ENCODE measurements at regions not wholly inside any gene's neighbourhood (a gene's known extent, or its start where the extent isn't known, plus 50 kb on each side); places are given as distances from the start of the nearest gene placed in this dataset.

DNA sequence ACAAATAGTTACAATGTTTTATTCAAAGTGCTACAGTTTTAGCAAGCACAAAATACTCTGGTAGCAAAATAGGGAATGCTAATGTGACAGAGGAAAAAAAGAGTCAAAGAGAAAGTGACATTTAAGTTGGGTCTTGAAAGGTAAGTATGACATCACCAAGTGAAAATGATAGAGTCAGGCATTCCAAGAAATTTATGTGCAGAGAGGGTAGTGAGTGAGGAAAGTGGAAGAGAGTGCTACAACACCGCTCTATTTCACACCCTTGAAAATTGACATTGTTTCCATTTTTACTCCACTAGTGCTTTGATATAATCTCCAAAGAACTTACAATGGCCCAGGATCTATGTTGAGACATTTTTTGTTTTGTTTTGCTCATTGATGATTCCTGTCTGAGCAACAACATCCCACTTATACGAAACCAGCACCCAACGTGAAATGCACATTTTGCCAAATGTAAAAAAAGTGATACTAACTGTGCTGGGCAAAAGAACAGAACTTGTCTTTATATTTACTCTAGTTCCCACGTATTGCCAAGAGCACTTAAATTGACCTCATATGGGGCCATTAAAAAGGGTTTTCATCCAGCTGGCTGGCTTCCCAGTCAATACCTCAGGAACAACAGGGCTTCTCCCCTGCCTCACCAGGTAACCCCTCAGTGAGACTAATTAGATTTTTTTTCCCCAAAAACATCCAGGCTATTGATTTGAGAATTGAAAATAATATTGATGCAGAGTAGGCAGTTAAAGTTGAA, 206.3 kb upstream of the NR5A2 start:
- H3K36me3 ChIP-seq (ENCODE audit: insufficient read depth, low read length): no peaks in the 10 kb centered on the region
- no peak for ATAC-seq (ENCODE audit: insufficient read depth, low read depth)

DNA sequence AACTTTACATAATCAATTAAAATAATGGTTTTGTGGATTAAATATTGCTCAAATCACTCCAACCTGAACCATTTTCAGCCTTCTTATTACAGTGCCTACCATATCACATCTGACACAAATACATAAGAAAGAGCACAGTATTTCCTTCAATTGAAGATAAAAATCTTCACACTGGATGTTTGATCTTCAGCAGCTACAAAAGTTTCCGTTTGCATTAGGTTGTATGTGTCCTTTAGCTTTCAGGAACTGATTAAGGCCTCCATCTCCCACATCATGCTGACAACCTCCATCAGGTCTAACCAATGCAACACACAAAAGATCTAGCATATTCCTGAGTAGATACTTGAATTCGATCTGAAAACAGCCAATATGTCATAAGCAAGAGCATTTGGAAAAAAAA, 195.1 kb upstream of the NR5A2 start:
- Histone ChIP-seq H3K4me1 (ENCODE audit: insufficient read depth, low read length) (peaks cover 6% of the 10 kb centered on the region), H3K36me3 (ENCODE audit: insufficient read depth, low read length) (no peaks in the 10 kb centered on the region), H3K9ac (ENCODE audit: low read depth, low read length) (no peak overlapping the region), H3K27ac (ENCODE audit: low read length) (no peak overlapping the region), H4K20me1 (ENCODE audit: insufficient read depth, low read length) (no peaks in the 10 kb centered on the region), H3K4me2 (ENCODE audit: insufficient read depth, low read length) (no peak overlapping the region), H3K79me2 (ENCODE audit: insufficient read depth, low read length) (no peaks in the 10 kb centered on the region), H2AFZ (ENCODE audit: low read depth, low read length) (no peak overlapping the region), H3K27me3 (ENCODE audit: insufficient read depth, low read length, poor library complexity) (peaks cover 6% of the 10 kb centered on the region), H3K9me3 (ENCODE audit: insufficient read depth, low read length, severe bottlenecking) (no peaks in the 10 kb centered on the region), H3K4me3 (ENCODE audit: low read depth in 1 of 2, low read length in 2 of 2) (no peak overlapping the region)
- peak; percentile 44; the same call in 2 of the 3 replicates for ATAC-seq (ENCODE audit: insufficient read depth, low read depth)
- DNase-seq: no peak
- TF ChIP-seq EZH2 (IDR thresholded peaks at IDR 0.05; ENCODE audit: borderline replicate concordance, low read depth, low read length, severe bottlenecking): no peak
- TF ChIP-seq, protein P1, sequence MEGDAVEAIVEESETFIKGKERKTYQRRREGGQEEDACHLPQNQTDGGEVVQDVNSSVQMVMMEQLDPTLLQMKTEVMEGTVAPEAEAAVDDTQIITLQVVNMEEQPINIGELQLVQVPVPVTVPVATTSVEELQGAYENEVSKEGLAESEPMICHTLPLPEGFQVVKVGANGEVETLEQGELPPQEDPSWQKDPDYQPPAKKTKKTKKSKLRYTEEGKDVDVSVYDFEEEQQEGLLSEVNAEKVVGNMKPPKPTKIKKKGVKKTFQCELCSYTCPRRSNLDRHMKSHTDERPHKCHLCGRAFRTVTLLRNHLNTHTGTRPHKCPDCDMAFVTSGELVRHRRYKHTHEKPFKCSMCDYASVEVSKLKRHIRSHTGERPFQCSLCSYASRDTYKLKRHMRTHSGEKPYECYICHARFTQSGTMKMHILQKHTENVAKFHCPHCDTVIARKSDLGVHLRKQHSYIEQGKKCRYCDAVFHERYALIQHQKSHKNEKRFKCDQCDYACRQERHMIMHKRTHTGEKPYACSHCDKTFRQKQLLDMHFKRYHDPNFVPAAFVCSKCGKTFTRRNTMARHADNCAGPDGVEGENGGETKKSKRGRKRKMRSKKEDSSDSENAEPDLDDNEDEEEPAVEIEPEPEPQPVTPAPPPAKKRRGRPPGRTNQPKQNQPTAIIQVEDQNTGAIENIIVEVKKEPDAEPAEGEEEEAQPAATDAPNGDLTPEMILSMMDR (IDR thresholded peaks at IDR 0.05; ENCODE audit: borderline replicate concordance, extremely low read depth, low read length, poor library complexity, severe bottlenecking): no peak

More for the DNA sequence above, 206.3 kb upstream of the NR5A2 start:
- TF ChIP-seq, protein P1 (IDR thresholded peaks at IDR 0.05; ENCODE audit: borderline replicate concordance, extremely low read depth, low read length, poor library complexity, severe bottlenecking): no peak
- no peak for TF ChIP-seq EZH2 (IDR thresholded peaks at IDR 0.05; ENCODE audit: borderline replicate concordance, low read depth, low read length, severe bottlenecking)
- Histone ChIP-seq H3K4me3 (ENCODE audit: low read depth in 1 of 2, low read length in 2 of 2) (no peak overlapping the region), H2AFZ (ENCODE audit: low read depth, low read length) (no peak overlapping the region), H3K4me1 (ENCODE audit: insufficient read depth, low read length) (no peaks in the 10 kb centered on the region), H3K27me3 (ENCODE audit: insufficient read depth, low read length, poor library complexity) (peaks cover 3% of the 10 kb centered on the region), H3K9ac (ENCODE audit: low read depth, low read length) (no peak overlapping the region), H3K4me2 (ENCODE audit: insufficient read depth, low read length) (no peak overlapping the region), H3K9me3 (ENCODE audit: insufficient read depth, low read length, severe bottlenecking) (no peaks in the 10 kb centered on the region), H3K27ac (ENCODE audit: low read length) (no peak overlapping the region), H3K79me2 (ENCODE audit: insufficient read depth, low read length) (no peaks in the 10 kb centered on the region), H4K20me1 (ENCODE audit: insufficient read depth, low read length) (no peaks in the 10 kb centered on the region)
- no peak for DNase-seq

DNA sequence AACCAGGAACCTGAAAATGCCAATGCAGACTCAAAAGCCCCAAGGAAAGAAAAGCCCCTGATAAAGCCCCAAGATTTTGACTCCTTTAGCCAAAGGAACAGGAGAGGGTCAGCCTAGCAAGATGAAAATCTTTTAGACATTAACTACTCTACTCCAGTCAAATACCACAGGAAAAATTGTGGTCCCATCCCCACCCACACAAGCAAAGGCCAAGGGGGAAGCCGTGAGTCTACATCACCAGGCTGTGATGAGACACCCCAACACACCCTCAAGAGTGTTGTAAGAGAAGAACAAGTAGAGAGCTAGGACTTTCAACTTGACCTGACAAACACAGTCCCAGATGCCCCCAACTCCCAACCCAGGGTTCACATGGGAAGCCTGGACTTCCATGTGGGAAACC, 192.8 kb upstream of the NR5A2 start:
- no peak for TF ChIP-seq EZH2 (IDR thresholded peaks at IDR 0.05; ENCODE audit: borderline replicate concordance, low read depth, low read length, severe bottlenecking)
- TF ChIP-seq, protein P1 (IDR thresholded peaks at IDR 0.05; ENCODE audit: borderline replicate concordance, extremely low read depth, low read length, poor library complexity, severe bottlenecking): no peak
- Histone ChIP-seq H3K9me3 (ENCODE audit: insufficient read depth, low read length, severe bottlenecking) (no peaks in the 10 kb centered on the region), H3K4me1 (ENCODE audit: insufficient read depth, low read length) (peaks cover 6% of the 10 kb centered on the region), H3K4me3 (ENCODE audit: low read depth in 1 of 2, low read length in 2 of 2) (no peak overlapping the region), H2AFZ (ENCODE audit: low read depth, low read length) (no peak overlapping the region), H3K27ac (ENCODE audit: low read length) (no peak overlapping the region), H3K27me3 (ENCODE audit: insufficient read depth, low read length, poor library complexity) (peaks cover 6% of the 10 kb centered on the region), H3K36me3 (ENCODE audit: insufficient read depth, low read length) (no peaks in the 10 kb centered on the region), H3K9ac (ENCODE audit: low read depth, low read length) (no peak overlapping the region), H4K20me1 (ENCODE audit: insufficient read depth, low read length) (no peaks in the 10 kb centered on the region), H3K4me2 (ENCODE audit: insufficient read depth, low read length) (no peak overlapping the region), H3K79me2 (ENCODE audit: insufficient read depth, low read length) (no peaks in the 10 kb centered on the region)
- ATAC-seq (ENCODE audit: insufficient read depth, low read depth): no peak
- no peak for DNase-seq

Data from DND-41 (cell line).